ENCODE measurements at regions not wholly inside any gene's neighbourhood (a gene's known extent, or its start where the extent isn't known, plus 50 kb on each side); places are given as distances from the start of the nearest gene placed in this dataset.

DNA sequence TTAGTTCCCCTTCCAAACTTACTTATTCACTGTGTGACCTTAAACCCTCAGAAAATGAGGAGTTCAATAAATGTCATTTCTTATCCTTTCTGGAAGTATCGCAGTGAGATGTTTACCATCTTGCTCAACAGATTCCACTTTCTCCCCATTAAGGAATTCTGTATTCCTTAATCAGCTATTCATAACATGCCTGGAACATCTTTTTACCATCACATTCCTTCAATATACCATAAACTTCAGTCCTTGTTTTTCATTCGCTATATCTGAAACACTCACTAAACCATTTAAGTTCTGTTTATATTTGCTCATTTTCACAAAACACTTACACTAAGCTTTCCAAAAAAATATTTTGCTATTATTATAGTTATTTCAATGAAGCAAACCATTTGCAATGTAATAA, 1158.6 kb downstream of the CDH12 start:
- no peak for DNase-seq

GRCh38 chr5:21693591-21693990, 1159.6 kb downstream of the CDH12 start:
- DNase-seq = no peak

- DNase-seq = no peak
Measured at GRCh38 chr5:21689587-21689986, 1163.6 kb downstream of the CDH12 start.

- DNase-seq = peak; percentile 65
Measured at GRCh38 chr5:21688655-21689054, 1164.5 kb downstream of the CDH12 start.

GRCh38 chr5:21687621-21688020, 1165.5 kb downstream of the CDH12 start:
- no peak for DNase-seq

- no peak for DNase-seq
Measured at GRCh38 chr5:21686706-21687105, 1166.4 kb downstream of the CDH12 start.

DNA sequence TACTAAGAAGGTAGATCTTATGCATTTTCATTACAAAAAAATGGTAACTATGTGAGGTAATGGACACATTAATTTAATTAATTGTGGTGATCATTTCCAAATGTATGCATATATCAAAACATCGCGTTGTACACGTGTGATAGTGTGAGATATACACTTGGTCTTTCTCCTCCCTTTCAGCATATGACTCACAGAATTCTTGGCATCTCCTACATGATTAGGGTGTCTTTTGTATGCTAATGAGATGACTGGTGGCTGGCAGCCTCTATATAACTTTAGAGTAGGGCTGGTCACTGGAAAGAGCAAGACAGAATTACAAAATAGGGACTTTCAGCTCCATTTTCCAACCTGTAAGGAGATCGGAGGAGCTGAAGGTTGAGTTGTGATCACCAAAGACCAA, 1167.6 kb downstream of the CDH12 start:
- DNase-seq = peak; percentile 59

- DNase-seq = no peak
Measured at GRCh38 chr5:21684992-21685391, 1168.2 kb downstream of the CDH12 start.

DNA sequence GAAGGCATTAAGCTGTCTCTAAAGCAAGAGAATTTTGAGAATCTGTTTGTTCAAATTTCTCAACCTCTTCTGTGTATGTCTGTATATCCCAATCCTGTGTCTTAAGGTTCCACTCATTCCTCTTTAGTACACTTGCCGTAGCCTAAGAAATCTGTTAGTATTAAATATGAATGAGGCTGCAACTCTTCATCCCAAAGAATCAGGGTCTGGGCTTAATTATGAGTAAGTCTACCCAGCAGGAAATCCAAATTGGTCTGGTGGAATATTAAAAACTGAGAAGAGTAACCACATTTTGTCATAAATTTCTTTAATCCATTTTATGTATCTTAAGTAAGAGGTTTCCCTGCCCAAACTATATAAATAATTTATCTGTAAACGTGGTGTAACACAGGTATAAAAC, 1171.2 kb downstream of the CDH12 start:
- peak; percentile 61 for DNase-seq

DNA sequence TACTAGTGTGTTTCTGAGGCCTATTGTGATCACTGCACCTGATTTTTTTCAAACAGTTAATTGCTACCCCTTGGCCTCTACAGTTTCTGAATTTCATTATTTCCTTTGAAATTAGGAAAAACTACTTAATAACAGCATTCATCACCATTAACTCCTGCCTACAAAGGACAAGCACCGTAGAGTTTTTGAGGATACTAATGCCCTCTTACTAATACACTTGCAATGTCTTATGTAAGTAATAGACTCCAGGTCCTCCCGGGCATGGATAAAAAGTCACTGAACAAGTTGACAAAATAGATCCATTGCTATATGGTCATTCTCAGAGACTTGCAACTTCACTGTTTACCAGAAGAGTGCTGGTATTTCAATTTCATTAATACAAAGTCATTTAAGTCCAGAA, 1172.5 kb downstream of the CDH12 start:
- DNase-seq = peak; percentile 15

DNA sequence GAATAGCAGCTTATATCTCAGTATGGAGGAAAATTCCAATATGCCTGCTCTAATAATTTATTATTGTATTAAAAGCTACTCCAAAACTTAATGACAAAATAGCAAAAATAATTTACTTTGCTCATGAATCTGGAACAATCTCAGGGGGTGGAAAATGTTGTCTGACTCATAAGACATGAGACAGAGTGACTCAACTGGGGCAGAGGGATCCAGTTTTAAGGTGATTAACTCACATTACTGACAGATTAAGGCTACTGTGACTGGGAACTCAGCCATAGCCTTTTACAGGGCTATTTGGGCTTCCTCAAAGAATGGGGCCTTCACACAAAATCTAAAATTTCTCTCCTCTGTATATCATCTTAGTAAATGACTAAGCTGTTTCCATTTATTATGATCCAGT, 1172.9 kb downstream of the CDH12 start:
- peak; percentile 91 for DNase-seq

DNA sequence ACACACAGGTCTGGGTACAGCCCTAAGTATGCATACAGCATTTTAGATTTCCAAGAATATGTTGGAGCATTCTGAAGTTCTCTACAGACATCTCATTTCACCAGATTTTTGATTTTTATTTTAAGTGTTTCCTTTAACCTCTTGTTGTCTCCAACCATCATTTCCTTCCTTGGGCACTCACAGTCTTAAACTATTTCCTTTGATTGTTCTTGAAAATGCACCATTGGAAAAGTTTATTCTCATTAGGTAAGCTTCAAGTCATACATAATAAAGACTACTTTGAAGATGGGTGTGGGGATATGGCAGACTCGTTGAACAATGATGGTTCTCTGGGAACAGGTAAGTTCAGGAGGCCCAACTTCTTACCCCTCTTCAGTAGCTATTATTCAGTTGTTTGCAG, 1174.6 kb downstream of the CDH12 start:
- DNase-seq = no peak

- DNase-seq = peak; percentile 14
Measured at GRCh38 chr5:21672911-21673310, 1180.2 kb downstream of the CDH12 start.

GRCh38 chr5:21672360-21672759, 1180.8 kb downstream of the CDH12 start:
- no peak for DNase-seq

GRCh38 chr5:21665524-21665923, 1187.6 kb downstream of the CDH12 start:
- no peak for DNase-seq

DNA sequence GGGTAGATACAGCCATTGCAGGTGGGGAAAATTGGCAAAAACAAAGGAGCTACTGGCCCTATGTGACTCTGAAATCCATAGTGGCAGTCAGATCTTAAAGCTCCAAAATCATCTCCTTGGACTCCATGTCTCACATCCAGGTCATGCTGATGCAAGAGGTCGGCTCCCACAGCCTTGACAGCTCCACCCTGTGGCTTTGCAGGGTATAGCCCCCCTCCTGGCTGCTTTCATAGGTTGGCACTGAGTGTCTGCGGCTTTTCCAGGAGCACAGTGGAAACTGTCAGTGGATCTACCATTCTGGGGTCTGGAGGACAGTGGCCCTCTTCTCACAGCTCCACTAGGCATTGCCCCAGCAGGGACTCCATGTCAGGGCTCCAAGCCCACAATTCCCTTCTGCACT, 1190.1 kb downstream of the CDH12 start:
- no peak for DNase-seq

GRCh38 chr5:21661184-21661583, 1192.0 kb downstream of the CDH12 start:
- peak; percentile 64 for DNase-seq

GRCh38 chr5:21654556-21654955, 1198.6 kb downstream of the CDH12 start:
- no peak for DNase-seq

DNA sequence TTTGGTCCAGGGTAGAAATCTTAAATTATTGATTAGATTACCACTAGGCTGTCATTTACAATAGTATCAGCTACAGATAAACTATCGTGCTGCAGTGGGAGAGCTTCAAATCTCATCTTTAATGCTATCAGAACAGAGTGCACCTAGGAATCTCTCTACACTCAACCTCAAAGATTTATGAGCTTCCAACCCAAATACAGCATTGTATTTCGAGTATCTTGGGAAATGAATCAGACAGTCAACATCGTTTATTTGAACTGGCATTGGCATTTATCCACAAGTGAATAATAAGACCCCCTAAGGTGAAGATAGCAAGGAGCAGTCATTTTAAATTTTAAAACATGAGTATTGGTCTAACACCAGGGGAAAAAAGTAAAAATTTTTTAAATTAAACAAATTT, 1203.2 kb downstream of the CDH12 start:
- no peak for DNase-seq

DNA sequence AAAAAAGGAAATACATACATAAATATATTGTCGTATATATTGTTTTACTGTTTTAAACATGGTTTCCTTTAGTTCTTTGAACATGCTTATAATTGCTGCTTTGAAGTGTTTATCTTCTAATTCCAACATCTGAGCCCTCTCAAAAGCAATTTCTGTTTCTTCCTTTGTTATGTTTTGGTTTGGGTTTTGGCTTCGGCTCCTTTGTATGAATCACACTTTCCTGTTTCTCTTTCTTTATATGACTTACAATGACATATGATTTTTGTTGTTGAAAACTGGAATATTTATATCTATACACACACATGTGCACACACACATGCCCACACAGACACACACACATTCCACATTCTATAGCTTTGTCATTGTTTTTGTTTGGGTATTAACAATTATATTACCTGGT, 1206.7 kb downstream of the CDH12 start:
- DNase-seq = peak; percentile 11

- DNase-seq = no peak
Measured at GRCh38 chr5:21644032-21644431, 1209.1 kb downstream of the CDH12 start.

DNA sequence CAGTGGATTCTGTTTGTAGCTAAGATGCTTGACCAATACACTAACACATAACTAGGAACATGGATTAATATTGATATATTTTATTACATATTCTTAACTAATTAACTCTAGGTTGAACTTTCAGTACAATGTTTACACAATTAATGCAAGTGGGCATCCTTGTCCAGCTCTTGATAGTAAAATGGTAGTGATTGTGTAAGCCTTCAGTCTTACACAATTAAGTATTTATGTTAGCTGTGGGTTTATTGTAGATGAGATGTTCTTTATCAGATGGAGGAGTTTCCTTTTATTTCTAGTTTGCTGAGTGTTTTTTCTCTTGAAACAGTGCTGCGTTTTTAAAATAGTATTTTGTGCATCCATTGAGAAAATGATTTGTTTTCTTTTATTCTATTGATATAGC, 1210.8 kb downstream of the CDH12 start:
- no peak for DNase-seq

DNA sequence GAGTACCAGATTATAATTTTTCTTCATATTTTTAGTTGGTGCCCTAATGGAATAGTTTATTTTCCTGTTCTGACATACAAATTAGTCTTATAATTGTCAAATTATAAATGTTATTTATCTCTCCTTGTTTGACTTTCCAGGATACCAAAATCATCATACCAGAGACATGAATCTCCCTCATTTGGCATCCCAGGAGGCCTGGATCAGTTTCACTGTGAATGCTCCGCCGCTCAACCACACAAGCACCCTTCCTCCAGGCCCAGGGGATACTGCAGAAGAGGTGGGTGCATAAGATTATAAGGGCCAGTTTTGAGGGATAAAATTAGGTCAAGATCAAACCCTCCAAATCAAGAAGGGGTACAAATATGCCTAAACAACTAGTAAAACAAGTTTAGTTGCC, 1229.3 kb downstream of the CDH12 start:
- DNase-seq = no peak

DNA sequence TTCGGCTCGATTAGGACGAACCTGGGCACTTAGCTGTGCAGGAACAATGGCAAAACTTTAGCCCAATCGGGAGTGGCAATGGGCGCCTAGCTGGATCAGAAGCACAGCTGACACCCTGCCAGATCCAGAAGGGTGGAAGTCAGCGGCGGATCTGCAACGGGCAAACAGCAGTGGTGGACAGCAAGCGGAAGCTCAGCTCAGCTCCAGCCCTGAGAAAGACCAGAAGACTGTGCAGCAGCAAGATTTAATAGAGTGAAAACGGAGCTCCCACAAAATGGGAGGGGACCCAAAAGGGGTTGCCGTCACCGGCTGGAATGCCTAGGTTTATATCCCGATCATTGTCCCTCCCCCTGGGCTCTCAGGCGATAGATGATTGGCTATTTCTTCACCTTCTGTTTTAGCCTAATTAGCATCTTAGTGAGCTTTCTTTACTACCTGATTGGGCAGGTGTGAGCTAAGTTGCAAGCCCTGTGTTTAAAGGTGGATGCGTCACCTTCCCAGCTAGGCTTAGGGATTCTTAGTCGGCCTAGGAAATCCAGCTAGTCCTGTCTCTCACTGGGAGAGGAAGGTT, 1237.9 kb downstream of the CDH12 start:
- no peak for DNase-seq

- no peak for DNase-seq
Measured at GRCh38 chr5:21613971-21614488, 1239.1 kb downstream of the CDH12 start.

- DNase-seq = no peak
Measured at GRCh38 chr5:21603796-21604195, 1249.3 kb downstream of the CDH12 start.

All from fibroblast of skin of right quadriceps (primary cell).